ENCODE measurements at regions not wholly inside any gene's neighbourhood (a gene's known extent, or its start where the extent isn't known, plus 50 kb on each side); places are given as distances from the start of the nearest gene placed in this dataset.

DNA sequence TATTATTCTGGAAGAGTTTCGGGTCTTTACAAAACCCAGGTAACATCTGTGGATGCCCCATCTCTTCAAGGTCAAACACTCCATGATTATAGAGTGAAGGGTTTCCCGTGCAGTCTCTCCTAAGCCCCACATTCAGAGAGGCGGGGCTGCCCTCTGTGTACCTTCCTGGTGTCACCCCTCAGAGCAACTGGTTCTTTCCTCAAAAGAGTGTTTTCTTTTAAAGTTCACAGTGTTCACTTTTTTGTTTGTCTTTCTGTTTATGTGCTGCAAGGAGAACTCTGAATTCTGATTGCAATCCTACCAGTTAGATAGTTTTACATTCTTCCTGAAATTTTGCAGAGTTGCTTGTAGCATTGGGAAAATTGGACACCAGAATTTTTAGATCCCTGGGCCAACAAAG lies 190.2 kb downstream of the ADAMTS15 start:
- DNase-seq (ENCODE audit: low read depth, low spot score) = no peak

GRCh38 chr11:130639369-130639768 lies 190.9 kb downstream of the ADAMTS15 start:
- no peak for DNase-seq (ENCODE audit: low read depth, low spot score)

DNA sequence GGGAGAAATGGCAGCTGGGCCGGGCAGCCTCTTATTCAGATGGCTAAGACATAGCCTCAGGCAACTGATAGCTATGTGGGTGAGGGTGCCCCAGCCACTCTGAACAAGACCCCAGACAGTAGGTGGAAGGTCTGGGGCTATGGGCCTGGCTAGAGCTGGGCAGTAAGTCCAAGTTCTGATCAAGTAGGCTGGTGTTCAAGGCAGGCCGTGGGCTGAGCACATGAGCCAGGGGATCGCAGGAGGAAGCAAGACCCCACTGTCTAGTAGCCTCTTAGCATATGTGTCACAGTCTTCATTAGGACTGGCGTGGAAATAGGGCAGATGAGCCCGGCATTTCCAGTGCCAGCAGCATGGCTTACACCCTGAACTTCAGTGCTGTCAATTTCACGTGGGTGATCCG lies 192.1 kb downstream of the ADAMTS15 start:
- no peak for DNase-seq (ENCODE audit: low read depth, low spot score)

- no peak for DNase-seq (ENCODE audit: low read depth, low spot score)
Observed at GRCh38 chr11:130641876-130642275, 193.4 kb downstream of the ADAMTS15 start.

DNA sequence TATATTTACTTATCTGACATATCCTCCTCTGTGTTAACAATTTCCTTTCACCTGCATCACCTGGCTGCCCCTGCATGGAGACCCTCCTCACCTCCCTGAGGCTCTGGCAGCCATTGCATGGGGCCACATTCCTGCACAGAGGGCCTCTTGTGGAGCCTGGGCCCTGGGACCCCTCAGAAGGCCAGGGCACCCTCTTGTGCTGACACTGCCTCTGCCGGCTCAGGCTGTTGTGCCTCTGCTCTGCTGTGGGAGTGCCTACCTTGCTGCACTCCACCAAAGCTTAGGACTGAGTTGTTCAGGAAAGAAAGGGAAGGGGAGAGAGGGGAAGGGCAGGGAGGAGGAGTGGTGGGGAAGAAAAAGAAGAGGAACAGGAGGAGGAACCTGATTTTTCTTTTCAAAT lies 194.5 kb downstream of the ADAMTS15 start:
- no peak for DNase-seq (ENCODE audit: low read depth, low spot score)

DNA sequence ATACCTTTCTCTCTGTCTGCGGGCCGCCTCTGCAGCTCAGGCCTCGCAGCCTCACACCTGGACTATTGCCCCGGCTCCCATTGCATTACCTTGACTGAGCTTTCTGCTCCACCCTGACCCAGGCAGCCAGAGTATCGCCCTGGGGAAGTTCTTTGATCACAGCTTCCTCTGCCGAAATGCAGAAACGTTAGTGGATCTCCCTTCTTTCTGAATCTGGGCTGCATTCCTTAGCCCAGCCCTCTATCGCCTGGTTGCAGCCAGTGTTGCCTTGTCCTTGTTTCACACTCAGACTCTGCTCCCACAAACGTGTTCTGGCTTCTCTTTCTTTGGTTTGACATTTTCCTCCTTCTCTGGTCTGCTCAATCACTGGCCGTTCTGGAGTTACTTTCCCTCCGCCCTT lies 195.7 kb downstream of the ADAMTS15 start:
- no peak for DNase-seq (ENCODE audit: low read depth, low spot score)

GRCh38 chr11:130645164-130645842 lies 196.9 kb downstream of the ADAMTS15 start:
- DNase-seq (ENCODE audit: low read depth, low spot score) = no peak

DNA sequence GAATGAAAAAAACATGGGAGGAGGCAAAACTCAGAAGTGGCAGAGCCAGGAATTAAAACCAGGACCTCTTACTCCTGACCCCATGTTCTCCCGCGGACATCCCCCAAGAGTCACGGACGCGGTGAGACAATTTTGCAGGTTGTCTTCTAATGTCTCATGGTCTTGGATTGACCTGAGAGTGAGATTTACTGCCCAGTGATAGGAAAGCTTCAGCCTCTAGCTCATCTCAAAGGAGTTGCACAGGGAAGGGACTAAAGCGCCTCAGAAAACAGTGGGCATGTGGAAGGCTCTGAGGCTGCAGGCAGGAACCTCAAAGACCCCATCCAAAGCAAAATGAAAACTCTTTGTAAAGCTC lies 197.4 kb downstream of the ADAMTS15 start:
- no peak for DNase-seq (ENCODE audit: low read depth, low spot score)

GRCh38 chr11:130646881-130647280 lies 198.4 kb downstream of the ADAMTS15 start:
- DNase-seq (ENCODE audit: low read depth, low spot score) = no peak

DNA sequence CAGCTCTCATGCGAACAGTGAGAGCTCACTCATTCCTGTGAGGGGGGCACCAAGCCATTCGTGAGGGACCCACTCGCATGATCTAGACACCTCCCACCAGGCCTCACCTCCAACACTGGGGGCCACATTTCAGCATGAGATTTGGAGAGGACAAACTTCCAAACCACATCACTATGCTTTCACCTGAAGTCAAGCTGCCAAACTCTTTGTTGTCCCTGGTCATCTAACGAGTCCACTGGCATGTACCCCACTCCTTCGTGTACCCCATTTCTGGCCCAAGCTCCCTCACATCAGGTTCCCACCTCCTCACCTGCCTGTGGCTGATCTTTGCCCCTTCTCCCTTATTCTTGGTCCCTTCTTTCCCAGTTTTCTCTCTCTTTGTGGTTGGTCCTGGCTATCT lies 198.9 kb downstream of the ADAMTS15 start:
- DNase-seq (ENCODE audit: low read depth, low spot score) = no peak

DNA sequence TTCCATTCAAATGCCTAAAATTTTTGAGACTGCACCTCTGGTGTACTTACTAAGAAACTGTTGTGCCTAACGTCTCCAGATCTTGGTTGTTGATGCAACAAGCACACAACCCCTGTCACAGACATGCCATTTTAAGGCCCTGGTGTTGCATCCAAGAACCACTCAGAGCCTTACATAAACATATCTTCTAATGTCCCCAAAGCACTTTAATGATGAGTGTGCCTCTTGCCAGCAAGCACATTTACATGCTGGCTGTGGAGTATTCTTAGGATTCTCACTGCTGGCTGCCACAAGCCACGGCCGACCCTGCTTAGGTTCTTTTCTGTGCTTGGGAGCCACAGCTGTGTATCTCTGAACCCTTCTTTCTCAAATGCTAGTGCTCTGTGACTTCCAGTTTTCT lies 201.4 kb downstream of the ADAMTS15 start:
- no peak for DNase-seq (ENCODE audit: low read depth, low spot score)

DNA sequence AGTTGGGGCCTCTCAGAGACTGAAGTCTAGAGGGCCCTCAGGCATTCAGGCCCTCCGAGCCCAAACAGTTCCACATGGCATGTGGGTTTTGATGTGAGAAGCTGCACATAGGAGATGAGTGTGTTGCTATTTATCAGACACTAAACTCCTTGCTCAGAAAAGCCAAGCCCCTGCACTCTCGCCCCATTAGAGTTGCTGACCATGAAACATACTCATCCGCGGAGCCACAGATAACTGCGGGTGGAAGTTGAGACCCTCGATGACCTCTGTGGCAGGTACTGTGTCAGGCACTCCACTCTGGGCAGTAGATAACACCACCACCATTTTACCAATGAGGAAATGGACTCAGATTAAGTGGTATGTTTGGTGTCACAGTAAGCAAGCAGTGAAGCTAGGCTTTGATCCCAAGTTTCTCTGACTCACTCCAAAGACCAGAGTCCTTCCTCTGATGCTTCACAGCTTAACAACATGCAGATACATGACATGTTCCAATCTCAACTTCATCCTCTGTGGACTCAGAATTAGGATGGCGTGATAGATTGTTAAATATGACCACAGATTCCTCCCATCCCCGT lies 202.1 kb downstream of the ADAMTS15 start:
- DNase-seq (ENCODE audit: low read depth, low spot score) = no peak

GRCh38 chr11:130651066-130651855 lies 202.8 kb downstream of the ADAMTS15 start:
- no peak for DNase-seq (ENCODE audit: low read depth, low spot score)

DNA sequence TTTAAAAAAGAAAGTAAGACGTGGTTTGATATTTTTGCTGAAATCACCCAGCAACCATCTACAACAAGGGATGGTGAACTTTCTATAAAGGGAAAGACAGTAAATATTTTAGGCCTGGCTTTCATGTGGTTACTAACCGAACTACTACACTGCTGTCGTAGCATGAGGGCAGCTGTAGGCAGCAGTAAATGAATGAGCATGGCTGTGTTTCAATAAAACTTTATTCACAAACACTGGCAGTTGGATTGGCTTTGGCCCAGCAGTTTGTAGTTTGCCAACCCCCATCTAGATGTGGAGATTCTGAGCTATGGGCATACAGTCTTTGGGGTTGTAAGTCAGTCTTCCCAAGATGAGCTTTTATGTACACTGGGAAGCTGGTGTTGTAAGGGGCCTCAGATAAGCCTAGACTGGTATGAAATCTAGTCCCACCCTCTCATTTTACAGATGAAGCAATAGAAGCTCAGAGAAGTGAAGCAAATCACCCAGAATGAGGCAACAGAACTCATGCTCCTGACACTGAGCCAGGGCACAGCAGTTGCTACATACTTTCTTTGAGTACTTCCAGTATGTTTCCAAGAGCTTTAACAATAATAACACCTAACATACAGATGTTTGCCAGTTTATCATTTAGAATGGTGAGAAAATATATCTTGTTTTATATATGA lies 204.4 kb downstream of the ADAMTS15 start:
- no peak for DNase-seq (ENCODE audit: low read depth, low spot score)

DNA sequence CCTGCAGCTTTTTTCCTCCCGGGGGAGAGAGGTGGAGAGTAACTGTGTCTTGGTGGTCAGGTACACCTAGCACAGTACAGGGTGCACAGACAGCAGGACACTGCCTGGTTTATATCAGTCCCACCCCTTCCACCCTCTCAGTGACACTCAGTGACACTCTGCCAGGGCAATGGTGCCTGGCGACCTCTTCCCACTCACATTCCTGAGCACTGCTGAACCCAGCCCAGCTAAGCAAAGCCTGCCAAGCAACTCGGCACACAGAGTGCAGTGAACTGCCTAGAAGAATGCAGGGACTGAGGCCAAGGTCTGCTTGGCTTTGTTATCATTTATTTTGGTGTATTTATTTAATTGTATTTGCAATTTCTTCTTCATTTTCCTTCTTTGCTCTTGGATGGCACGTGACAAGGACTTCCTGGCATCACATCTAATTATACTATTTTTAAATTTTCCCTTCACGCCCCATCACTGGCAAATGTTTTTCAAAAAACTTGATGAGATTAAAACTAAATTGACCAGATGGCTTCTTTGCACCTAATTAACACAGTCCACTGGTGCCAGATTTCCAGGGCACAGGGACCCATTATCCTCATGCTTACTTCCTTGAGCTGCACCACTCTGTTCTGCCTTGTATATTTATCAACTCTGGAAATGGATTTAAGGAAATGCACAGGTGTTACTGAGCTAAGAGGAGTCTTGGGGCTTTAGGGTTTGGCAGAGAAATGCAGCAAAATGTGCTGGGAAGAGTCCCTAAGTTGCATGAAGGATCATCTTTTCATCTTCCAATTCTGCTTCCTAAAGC lies 205.6 kb downstream of the ADAMTS15 start:
- DNase-seq (ENCODE audit: low read depth, low spot score) = no peak

- DNase-seq (ENCODE audit: low read depth, low spot score) = no peak
Observed at GRCh38 chr11:130655300-130655699, 206.9 kb downstream of the ADAMTS15 start.

- no peak for DNase-seq (ENCODE audit: low read depth, low spot score)
Observed at GRCh38 chr11:130666781-130667251, 218.4 kb downstream of the ADAMTS15 start.

- no peak for DNase-seq (ENCODE audit: low read depth, low spot score)
Observed at GRCh38 chr11:130668751-130669150, 220.3 kb downstream of the ADAMTS15 start.

- no peak for DNase-seq (ENCODE audit: low read depth, low spot score)
Observed at GRCh38 chr11:130670200-130670599, 221.8 kb downstream of the ADAMTS15 start.

DNA sequence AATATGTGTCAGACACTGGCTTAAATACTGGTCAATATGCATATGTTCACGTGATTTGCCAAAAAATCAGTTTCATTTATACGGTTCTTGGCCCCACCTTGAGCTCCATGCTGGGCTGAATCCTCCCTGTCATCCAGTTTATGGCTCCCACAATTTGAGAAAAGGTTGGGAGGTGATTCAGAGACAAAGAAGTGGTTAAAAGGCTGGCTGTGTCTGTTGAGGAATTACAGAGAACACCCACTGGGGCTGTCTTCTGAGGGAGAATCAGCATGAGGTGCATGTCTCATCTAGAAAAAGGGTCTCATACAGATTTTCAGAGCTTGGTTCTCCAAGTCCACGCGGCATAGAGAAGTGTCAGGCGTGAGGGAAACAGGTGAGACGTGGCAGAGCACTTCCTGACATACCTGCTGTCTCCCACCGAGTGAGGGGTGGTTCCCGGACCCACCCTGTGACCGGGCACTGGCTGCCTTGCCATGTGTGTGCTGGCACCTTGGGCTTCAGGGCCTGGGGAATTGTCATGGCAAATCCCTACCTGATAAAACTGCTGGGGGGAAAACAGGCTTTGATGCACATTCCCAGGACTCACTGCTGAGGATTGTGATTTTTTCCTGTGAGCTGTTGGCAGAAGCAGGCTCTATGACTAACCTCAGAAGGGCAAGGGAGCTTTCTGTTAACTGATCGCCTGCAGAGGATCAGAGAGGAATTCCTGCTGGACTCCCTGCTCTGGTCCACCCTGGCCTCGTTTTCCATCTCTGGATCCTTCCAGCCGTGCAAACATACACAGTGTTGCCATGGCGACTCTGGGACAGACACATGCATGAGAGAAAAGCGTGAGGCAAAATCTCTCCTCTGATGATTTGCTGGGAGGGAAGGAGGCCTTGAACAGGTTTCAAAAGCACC lies 223.6 kb downstream of the ADAMTS15 start:
- no peak for DNase-seq (ENCODE audit: low read depth, low spot score)
